Psoas muscle (tissue), 7 donors: ENCODE measurements at regions not wholly inside any gene's neighbourhood (a gene's known extent, or its start where the extent isn't known, plus 50 kb on each side); places are given as distances from the start of the nearest gene placed in this dataset.

Source experiments
- ATAC-seq, 4 donors: fragments of 200-7000 bp; cut with Tn5 transposase; one replicate each; pipeline ENCODE4 v1.9.1; 2020; ENCODE audit warnings: moderate library complexity in 3 of 4, mild to moderate bottlenecking in 2 of 4
- DNase-seq, 2 donors: peaks; one replicate each; pipeline ENCODE4 v3.0.0-alpha.2; 2020
- H3K27ac ChIP-seq: fragments of 200-600 bp; one replicate; pipeline ENCODE4 v1.8.0; 2022
- H3K27me3 ChIP-seq, 3 donors: fragments of 200-600 bp in 1 of 3; one replicate each; pipeline versions ENCODE4 v1.6.1 to v1.8.0; 2013 to 2022; ENCODE audit warnings: low read length in 2 of 3, mild to moderate bottlenecking in 2 of 3, moderate library complexity in 1 of 3; ENCODE audit not compliant: insufficient read depth in 3 of 3
- H3K36me3 ChIP-seq, 2 donors: fragments of 200-600 bp in 1 of 2; one replicate each; pipeline versions ENCODE4 v1.6.1 to v1.8.0; 2013 to 2022; ENCODE audit warnings: low read depth in 1 of 2, mild to moderate bottlenecking in 1 of 2, moderate library complexity in 1 of 2; ENCODE audit not compliant: insufficient read depth in 1 of 2
- H3K4me1 ChIP-seq: fragments of 200-600 bp; one replicate; pipeline ENCODE4 v1.8.0; 2022
- H3K4me3 ChIP-seq: fragments of 200-600 bp; one replicate; pipeline ENCODE4 v1.8.0; 2022; ENCODE audit warnings: mild to moderate bottlenecking
- H3K9me3 ChIP-seq: fragments of 200-600 bp; one replicate; pipeline ENCODE4 v1.8.0; 2022
- WGBS, 3 donors: extraction: QIAGEN DNeasy Blood & Tissue Kit; methylation state at CpG; one replicate each; pipeline versions ENCODE4 v1.1.6 to v1.1.7; 2013; 5-methylcytosine and 5-hydroxymethylcytosine counted together
- intact Hi-C, 2 donors: fragments of 100-400 bp; cut with DNase I; formaldehyde crosslinking; loops; one replicate each; pipeline versions ENCODE4 v1.11.0 to v1.14.2; 2022
- TF ChIP-seq, protein P1 (sequence below): fragments of 200-600 bp; IDR thresholded peaks from one replicate; pipeline ENCODE4 v1.8.0; 2022; ENCODE audit warnings: antibody characterized with exemption
- donor health status: healthy with polysubstance abuse.
- donor health status: DM: no; HTN: no; CAD: no; lungs with moderate emphysema.
- donor health status: Bipolar disorder and iron deficiency.
- donor health status: healthy.
- donor health status: DM: yes; HTN: yes; CAD: no.
- donor health status: DM: no; HTN: no; CAD: no.
- donor health status: DM: yes; HTN: yes; CAD: no.

- TF ChIP-seq, protein P1, sequence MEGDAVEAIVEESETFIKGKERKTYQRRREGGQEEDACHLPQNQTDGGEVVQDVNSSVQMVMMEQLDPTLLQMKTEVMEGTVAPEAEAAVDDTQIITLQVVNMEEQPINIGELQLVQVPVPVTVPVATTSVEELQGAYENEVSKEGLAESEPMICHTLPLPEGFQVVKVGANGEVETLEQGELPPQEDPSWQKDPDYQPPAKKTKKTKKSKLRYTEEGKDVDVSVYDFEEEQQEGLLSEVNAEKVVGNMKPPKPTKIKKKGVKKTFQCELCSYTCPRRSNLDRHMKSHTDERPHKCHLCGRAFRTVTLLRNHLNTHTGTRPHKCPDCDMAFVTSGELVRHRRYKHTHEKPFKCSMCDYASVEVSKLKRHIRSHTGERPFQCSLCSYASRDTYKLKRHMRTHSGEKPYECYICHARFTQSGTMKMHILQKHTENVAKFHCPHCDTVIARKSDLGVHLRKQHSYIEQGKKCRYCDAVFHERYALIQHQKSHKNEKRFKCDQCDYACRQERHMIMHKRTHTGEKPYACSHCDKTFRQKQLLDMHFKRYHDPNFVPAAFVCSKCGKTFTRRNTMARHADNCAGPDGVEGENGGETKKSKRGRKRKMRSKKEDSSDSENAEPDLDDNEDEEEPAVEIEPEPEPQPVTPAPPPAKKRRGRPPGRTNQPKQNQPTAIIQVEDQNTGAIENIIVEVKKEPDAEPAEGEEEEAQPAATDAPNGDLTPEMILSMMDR = no peak
- no peak for DNase-seq
- H3K4me1 ChIP-seq = no peaks in the 10 kb centered on the region
- ATAC-seq = no peak
- no peaks in the 10 kb centered on the region for H3K9me3 ChIP-seq
- intact Hi-C loops = no loop called here
- H3K27me3 ChIP-seq = no peaks in the 10 kb centered on the region
- 79 to 91% (median 82%) methylated on average over 4 of the region's 4 CpGs for WGBS, 3 donors
- no peaks in the 10 kb centered on the region for H3K36me3 ChIP-seq
- no peak overlapping the region for H3K4me3 ChIP-seq
- H3K27ac ChIP-seq = no peak overlapping the region
These were observed 109.4 kb upstream of the CCN2 start for GRCh38 chr6:132060591-132060990.

DNA sequence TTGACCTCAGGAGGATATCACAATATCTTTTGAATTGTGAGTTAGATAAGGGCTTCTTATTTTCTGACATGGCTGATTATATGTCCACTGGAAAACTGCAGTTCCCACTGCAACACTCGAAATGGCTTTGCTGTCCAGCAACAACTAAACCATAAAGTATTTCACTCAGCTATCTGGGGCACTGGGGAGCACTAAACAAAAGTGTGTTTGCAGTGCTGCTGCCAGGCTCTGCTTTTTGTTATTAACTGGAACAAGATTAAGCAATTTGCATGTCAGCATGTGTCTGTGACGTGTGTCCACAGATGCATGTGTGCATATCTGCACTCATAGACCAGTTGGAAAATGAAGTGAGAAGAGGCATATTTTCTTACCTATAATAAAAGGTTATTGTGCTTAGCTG lies 107.8 kb upstream of the CCN2 start:
- H3K4me3 ChIP-seq = no peak overlapping the region
- no peaks in the 10 kb centered on the region for H3K36me3 ChIP-seq
- ATAC-seq (no peak), DNase-seq (no peak)
- H3K27ac ChIP-seq = no peak overlapping the region
- no peaks in the 10 kb centered on the region for H3K4me1 ChIP-seq
- intact Hi-C loops = no loop called here
- WGBS, 3 donors = 4 to 31% (median 10%) methylated on average over 2 of the region's 2 CpGs
- no peaks in the 10 kb centered on the region for H3K9me3 ChIP-seq
- TF ChIP-seq, protein P1 = no peak
- peaks cover 0 to 2% (median 0%) of the 10 kb centered on the region in 3 donors for H3K27me3 ChIP-seq

GRCh38 chr6:132054525-132054924 lies 103.4 kb upstream of the CCN2 start:
- Histone ChIP-seq H3K27me3 (peaks cover 0 to 2% (median 0%) of the 10 kb centered on the region in 3 donors), H3K36me3 (no peaks in the 10 kb centered on the region), H3K4me1 (no peaks in the 10 kb centered on the region), H3K4me3 (no peak overlapping the region), H3K9me3 (no peaks in the 10 kb centered on the region), H3K27ac (no peak overlapping the region)
- DNase-seq = no peak
- intact Hi-C loops = no loop called here
- ATAC-seq = no peak
- 68 to 82% (median 81%) methylated on average over 3 of the region's 3 CpGs for WGBS, 3 donors
- TF ChIP-seq, protein P1 = no peak

DNA sequence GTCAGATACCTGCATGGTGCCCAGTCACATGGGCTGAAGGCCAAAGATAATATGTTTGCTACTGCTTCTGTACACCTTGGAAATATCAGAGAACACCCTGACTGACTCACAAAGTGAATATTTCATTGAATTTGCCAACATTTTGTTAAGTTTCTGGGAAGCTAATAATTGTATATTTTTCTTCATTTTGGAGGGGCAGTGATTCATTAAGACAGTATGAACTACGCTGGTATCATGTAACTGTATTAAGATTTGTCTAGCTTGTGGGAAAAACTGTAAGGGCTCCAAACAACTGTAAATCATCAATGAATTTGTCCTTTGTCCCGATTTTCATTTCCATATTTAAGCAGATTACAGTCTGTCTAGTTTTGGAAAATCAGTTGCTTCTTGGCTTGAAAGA lies 102.3 kb upstream of the CCN2 start:
- no peak for DNase-seq
- Histone ChIP-seq H3K4me1 (no peaks in the 10 kb centered on the region), H3K27ac (no peak overlapping the region), H3K27me3 (peaks cover 0 to 2% (median 0%) of the 10 kb centered on the region in 3 donors), H3K9me3 (no peaks in the 10 kb centered on the region), H3K36me3 (no peaks in the 10 kb centered on the region), H3K4me3 (no peak overlapping the region)
- intact Hi-C loops = no loop called here
- ATAC-seq = no peak
- WGBS, 3 donors = 64 to 72% (median 68%) methylated on average over 2 of the region's 2 CpGs
- TF ChIP-seq, protein P1 = no peak

GRCh38 chr6:132052096-132052495 lies 100.9 kb upstream of the CCN2 start:
- intact Hi-C loops = no loop called here
- no peak for ATAC-seq
- H3K4me1 ChIP-seq = no peaks in the 10 kb centered on the region
- peaks cover 4% of the 10 kb centered on the region for H3K9me3 ChIP-seq
- WGBS, 3 donors = 43 to 55% (median 49%) methylated on average over 1 of the region's 1 CpG
- H3K27me3 ChIP-seq = peaks cover 0 to 2% (median 0%) of the 10 kb centered on the region in 3 donors
- TF ChIP-seq, protein P1 = no peak
- no peak for DNase-seq
- H3K27ac ChIP-seq = no peak overlapping the region
- H3K4me3 ChIP-seq = no peak overlapping the region
- no peaks in the 10 kb centered on the region for H3K36me3 ChIP-seq
